Neural progenitor cell (in vitro differentiated cells): ENCODE measurements at regions not wholly inside any gene's neighbourhood (a gene's known extent, or its start where the extent isn't known, plus 50 kb on each side); places are given as distances from the start of the nearest gene placed in this dataset.

Experiments
- DNase-seq: peaks from one replicate; pipeline ENCODE4 v3.0.0-alpha.2; 2016; ENCODE audit warnings: low spot score
- H2AFZ ChIP-seq: fragments of 200-600 bp; sonication (generic); replicated peaks from 2 replicates; pipeline ENCODE4 v1.6.1; 2016; ENCODE audit warnings: antibody characterized with exemption
- H3F3A ChIP-seq: fragments of 200-600 bp; sonication (generic); 2 replicates; pipeline ENCODE4 v1.6.1; 2016; ENCODE audit warnings: antibody characterized with exemption, low read depth
- H3K27ac ChIP-seq: fragments of 200-600 bp; sonication (generic); 2 replicates; pipeline ENCODE4 v1.5.1; 2016; ENCODE audit warnings: mild to moderate bottlenecking
- H3K27me3 ChIP-seq: fragments of 200-600 bp; sonication (generic); 2 replicates; pipeline ENCODE4 v1.6.1; 2016; ENCODE audit warnings: mild to moderate bottlenecking, moderate library complexity
- H3K36me3 ChIP-seq: fragments of 200-600 bp; sonication (generic); 2 replicates; pipeline ENCODE4 v1.5.1; 2016
- H3K4me1 ChIP-seq: fragments of 200-600 bp; sonication (generic); 2 replicates; pipeline ENCODE4 v1.6.1; 2016; ENCODE audit warnings: mixed run types
- H3K4me2 ChIP-seq: fragments of 200-600 bp; sonication (generic); 2 replicates; pipeline ENCODE4 v1.6.1; 2016
- H3K4me3 ChIP-seq: fragments of 200-600 bp; sonication (generic); 2 replicates; pipeline ENCODE4 v1.5.1; 2016
- H3K79me2 ChIP-seq: fragments of 200-600 bp; sonication (generic); 2 replicates; pipeline ENCODE4 v1.6.1; 2016; ENCODE audit warnings: low read depth
- H3K9ac ChIP-seq: fragments of 200-600 bp; sonication (generic); 2 replicates; pipeline ENCODE4 v1.6.1; 2016
- H3K9me3 ChIP-seq: fragments of 200-600 bp; sonication (generic); 2 replicates; pipeline ENCODE4 v1.5.1; 2016; ENCODE audit warnings: low read depth
- H4K20me1 ChIP-seq: fragments of 200-600 bp; sonication (generic); 2 replicates; pipeline ENCODE4 v1.6.1; 2016; ENCODE audit warnings: low read depth
- H3K27ac Mint-ChIP-seq: 3 replicates; pipeline ENCODE4 v1.8.0; 2021; ENCODE audit warnings: mixed read lengths
- H3K27me3 Mint-ChIP-seq: 2 replicates; pipeline ENCODE4 v1.8.0; 2022; ENCODE audit warnings: low read depth, mild to moderate bottlenecking, inconsistent platforms, moderate library complexity, mixed read lengths; ENCODE audit not compliant: insufficient read depth
- H3K36me3 Mint-ChIP-seq: 3 replicates; pipeline ENCODE4 v1.8.0; 2021; ENCODE audit warnings: mixed read lengths
- H3K4me1 Mint-ChIP-seq: 3 replicates; pipeline ENCODE4 v1.8.0; 2021; ENCODE audit warnings: mixed read lengths
- H3K4me3 Mint-ChIP-seq: 3 replicates; pipeline ENCODE4 v1.8.0; 2021; ENCODE audit warnings: mild to moderate bottlenecking, moderate library complexity, mixed read lengths
- H3K9me3 Mint-ChIP-seq: 3 replicates; pipeline ENCODE4 v1.8.0; 2020; ENCODE audit warnings: mixed read lengths
- CTCF ChIP-seq: fragments of 200-600 bp; sonication (generic); IDR thresholded peaks from 2 replicates; pipeline ENCODE4 v1.5.1; 2017; ENCODE audit warnings: antibody characterized with exemption, mild to moderate bottlenecking
- EZH2 ChIP-seq: fragments of 200-600 bp; sonication (generic); IDR thresholded peaks from 2 replicates; pipeline ENCODE4 v1.6.1; 2017; ENCODE audit warnings: antibody characterized with exemption, mild to moderate bottlenecking, moderate library complexity
- EZH2phosphoT487 ChIP-seq: fragments of 200-600 bp; sonication (generic); IDR thresholded peaks from 2 replicates; pipeline ENCODE4 v1.6.1; 2017; ENCODE audit warnings: antibody characterized with exemption

- Histone ChIP-seq H3K27me3 (no peaks in the 10 kb centered on the region), H3K4me2 (no peak overlapping the region), H3K36me3 (no peaks in the 10 kb centered on the region), H3F3A (no peaks in the 10 kb centered on the region), H4K20me1 (no peaks in the 10 kb centered on the region), H2AFZ (no peak overlapping the region), H3K4me3 (no peak overlapping the region), H3K4me1 (peaks cover 3% of the 10 kb centered on the region), H3K9ac (no peak overlapping the region), H3K79me2 (no peaks in the 10 kb centered on the region), H3K9me3 (no peaks in the 10 kb centered on the region), H3K27ac (no peak overlapping the region)
- DNase-seq, result no peak
- Mint-ChIP-seq H3K36me3 (no peaks in the 10 kb centered on the region), H3K27me3 (no peaks in the 10 kb centered on the region), H3K9me3 (peaks cover 9% of the 10 kb centered on the region), H3K4me3 (no peak overlapping the region), H3K27ac (no peak overlapping the region), H3K4me1 (peaks cover 4% of the 10 kb centered on the region)
- TF ChIP-seq EZH2 (no peak), CTCF (no peak), EZH2phosphoT487 (no peak)
Observed at GRCh38 chr3:182370949-182371348, 422.4 kb upstream of the ATP11B start.

- H3K9me3 Mint-ChIP-seq, result peaks cover 11% of the 10 kb centered on the region
Observed at GRCh38 chr3:182375916-182376315, 417.4 kb upstream of the ATP11B start.

GRCh38 chr3:182382112-182382857 lies 411.0 kb upstream of the ATP11B start:
- Histone ChIP-seq H3K27ac (no peak overlapping the region), H3K27me3 (no peaks in the 10 kb centered on the region), H3F3A (peaks cover 16% of the 10 kb centered on the region), H3K36me3 (no peaks in the 10 kb centered on the region), H3K9ac (no peak overlapping the region), H3K4me2 (no peak overlapping the region), H3K9me3 (no peaks in the 10 kb centered on the region), H4K20me1 (no peaks in the 10 kb centered on the region), H3K79me2 (no peaks in the 10 kb centered on the region), H2AFZ (peak overlapping the region; percentile 65), H3K4me1 (peaks cover 47% of the 10 kb centered on the region), H3K4me3 (no peak overlapping the region)
- Mint-ChIP-seq H3K27me3 (no peaks in the 10 kb centered on the region), H3K9me3 (peaks cover 3% of the 10 kb centered on the region), H3K4me3 (no peak overlapping the region), H3K27ac (no peak overlapping the region), H3K36me3 (no peaks in the 10 kb centered on the region), H3K4me1 (peaks cover 29% of the 10 kb centered on the region)
- TF ChIP-seq CTCF, result no peak
- no peak for TF ChIP-seq EZH2phosphoT487
- no peak for TF ChIP-seq EZH2
- no peak for DNase-seq

More at GRCh38 chr3:182375916-182376315, 417.4 kb upstream of the ATP11B start:
- peaks cover 9% of the 10 kb centered on the region for H3K4me1 Mint-ChIP-seq
- no peak overlapping the region for H3K4me3 Mint-ChIP-seq
- Histone ChIP-seq H3K36me3 (no peaks in the 10 kb centered on the region), H2AFZ (peak overlapping the region; percentile 74), H3K9me3 (no peaks in the 10 kb centered on the region), H3K4me3 (no peak overlapping the region), H3K9ac (no peak overlapping the region), H3K4me1 (peaks cover 11% of the 10 kb centered on the region), H3F3A (no peaks in the 10 kb centered on the region), H3K79me2 (no peaks in the 10 kb centered on the region), H4K20me1 (no peaks in the 10 kb centered on the region), H3K27ac (no peak overlapping the region), H3K4me2 (no peak overlapping the region), H3K27me3 (no peaks in the 10 kb centered on the region)
- no peak overlapping the region for H3K27ac Mint-ChIP-seq
- H3K27me3 Mint-ChIP-seq, result peaks cover 2% of the 10 kb centered on the region
- TF ChIP-seq EZH2 (no peak), EZH2phosphoT487 (no peak), CTCF (no peak)
- H3K36me3 Mint-ChIP-seq, result no peaks in the 10 kb centered on the region
- no peak for DNase-seq
